WTC11 (cell line): ENCODE measurements at regions not wholly inside any gene's neighbourhood (a gene's known extent, or its start where the extent isn't known, plus 50 kb on each side); places are given as distances from the start of the nearest gene placed in this dataset.

ENCODE experiments used
- ATAC-seq: fragments of 200-7000 bp; cut with Tn5 transposase; 2 replicates; pipeline ENCODE4 v1.10.0; 2021; ENCODE audit warnings: mild to moderate bottlenecking, moderate library complexity
- CTCF ChIA-PET: fragments of 300-600 bp; sonication (Branson Sonifier 250); formaldehyde crosslinking; loops from one replicate; lab custom pipeline; 2021; ENCODE audit warnings: antibody characterized with exemption; lab: Charles Lee
- POLR2A ChIA-PET: fragments of 350-600 bp; sonication (Branson Sonifier 250); formaldehyde crosslinking; loops from one replicate; lab custom pipeline; 2021; ENCODE audit warnings: antibody characterized with exemption; lab: Charles Lee
- DNase-seq: peaks from one replicate; pipeline ENCODE4 v3.0.0; 2021; ENCODE audit warnings: low spot score
- H3K27ac Mint-ChIP-seq: 2 replicates; pipeline ENCODE4 v1.8.0; 2021; ENCODE audit warnings: mixed read lengths
- H3K27me3 Mint-ChIP-seq: 2 replicates; pipeline ENCODE4 v1.8.0; 2021; ENCODE audit warnings: low read depth, mild to moderate bottlenecking, moderate library complexity, mixed read lengths
- H3K36me3 Mint-ChIP-seq: 2 replicates; pipeline ENCODE4 v1.8.0; 2021; ENCODE audit warnings: mixed read lengths
- H3K4me1 Mint-ChIP-seq: 2 replicates; pipeline ENCODE4 v1.8.0; 2022; ENCODE audit warnings: mixed read lengths
- H3K4me3 Mint-ChIP-seq: 2 replicates; pipeline ENCODE4 v1.8.0; 2021; ENCODE audit warnings: mild to moderate bottlenecking, moderate library complexity, mixed read lengths
- H3K9me3 Mint-ChIP-seq: 2 replicates; pipeline ENCODE4 v1.8.0; 2021; ENCODE audit warnings: mixed read lengths
- ARID4B ChIP-seq: sonication (generic); formaldehyde crosslinking; IDR thresholded peaks from 2 replicates; pipeline ENCODE4 v1.8.0; 2023; ENCODE audit warnings: missing genetic modification reagents, mild to moderate bottlenecking, borderline replicate concordance
- CDX4 ChIP-seq: fragments of 250-450 bp; sonication (Bioruptor Pico); IDR thresholded peaks from 2 replicates; pipeline ENCODE4 v1.9.0; 2021; ENCODE audit warnings: moderate library complexity, mild to moderate bottlenecking, inconsistent platforms, borderline replicate concordance
- FOXP1 ChIP-seq: sonication (generic); formaldehyde crosslinking; IDR thresholded peaks from 2 replicates; pipeline ENCODE4 v1.8.0; 2022; ENCODE audit warnings: missing genetic modification reagents, mild to moderate bottlenecking, moderate library complexity, borderline replicate concordance
- MLX ChIP-seq: sonication (generic); formaldehyde crosslinking; IDR thresholded peaks from 2 replicates; pipeline ENCODE4 v1.8.1; 2023; ENCODE audit warnings: mild to moderate bottlenecking, missing genetic modification reagents, moderate library complexity
- NR2C2 ChIP-seq: sonication (generic); formaldehyde crosslinking; IDR thresholded peaks from 2 replicates; pipeline ENCODE4 v1.8.0; 2022; ENCODE audit warnings: mild to moderate bottlenecking, missing genetic modification reagents
- PRRX2 ChIP-seq: fragments of 250-450 bp; sonication (Bioruptor Pico); IDR thresholded peaks from 2 replicates; pipeline ENCODE4 v1.8.0; 2021; ENCODE audit warnings: mild to moderate bottlenecking
- TCF7 ChIP-seq: sonication (generic); formaldehyde crosslinking; IDR thresholded peaks from 2 replicates; pipeline ENCODE4 v1.8.0; 2022; ENCODE audit warnings: mild to moderate bottlenecking, low read depth, missing genetic modification reagents, moderate library complexity
- TEAD4 ChIP-seq: sonication (generic); formaldehyde crosslinking; IDR thresholded peaks from 2 replicates; pipeline ENCODE4 v1.8.0; 2022; ENCODE audit warnings: mild to moderate bottlenecking, missing genetic modification reagents
- ZBTB21 ChIP-seq: sonication (generic); formaldehyde crosslinking; IDR thresholded peaks from 2 replicates; pipeline ENCODE4 v1.8.1; 2023; ENCODE audit warnings: mild to moderate bottlenecking, missing genetic modification reagents, borderline replicate concordance
- ZMAT4 ChIP-seq: fragments of 250-450 bp; sonication (Bioruptor Pico); IDR thresholded peaks from 2 replicates; pipeline ENCODE4 v1.9.0; 2021; ENCODE audit warnings: mild to moderate bottlenecking
- ZNF138 ChIP-seq: sonication (generic); formaldehyde crosslinking; conservative IDR thresholded peaks from 2 replicates; pipeline ENCODE4 v1.8.1; 2022; ENCODE audit warnings: mild to moderate bottlenecking, moderate library complexity, missing genetic modification reagents
- ZNF317 ChIP-seq: sonication (generic); formaldehyde crosslinking; IDR thresholded peaks from 2 replicates; pipeline ENCODE4 v1.8.1; 2023; ENCODE audit warnings: low read depth, mild to moderate bottlenecking, moderate library complexity, missing genetic modification reagents, borderline replicate concordance
- ZNF396 ChIP-seq: fragments of 250-450 bp; sonication (Bioruptor Pico); IDR thresholded peaks from 2 replicates; pipeline ENCODE4 v1.8.0; 2021; ENCODE audit warnings: mild to moderate bottlenecking, moderate library complexity, borderline replicate concordance
- ZNF423 ChIP-seq: fragments of 250-450 bp; sonication (Bioruptor Pico); IDR thresholded peaks from 2 replicates; pipeline ENCODE4 v2.1.2; 2022; ENCODE audit warnings: mild to moderate bottlenecking, moderate library complexity
- TF ChIP-seq, protein P1 (sequence below): fragments of 250-450 bp; sonication (Bioruptor Pico); IDR thresholded peaks from 2 replicates; pipeline ENCODE4 v1.9.0; 2021; ENCODE audit warnings: mild to moderate bottlenecking
- TF ChIP-seq, protein P2 (sequence below): fragments of 250-450 bp; sonication (Bioruptor Pico); IDR thresholded peaks from 2 replicates; pipeline ENCODE4 v2.1.2; 2022; ENCODE audit warnings: mild to moderate bottlenecking, moderate library complexity

DNA sequence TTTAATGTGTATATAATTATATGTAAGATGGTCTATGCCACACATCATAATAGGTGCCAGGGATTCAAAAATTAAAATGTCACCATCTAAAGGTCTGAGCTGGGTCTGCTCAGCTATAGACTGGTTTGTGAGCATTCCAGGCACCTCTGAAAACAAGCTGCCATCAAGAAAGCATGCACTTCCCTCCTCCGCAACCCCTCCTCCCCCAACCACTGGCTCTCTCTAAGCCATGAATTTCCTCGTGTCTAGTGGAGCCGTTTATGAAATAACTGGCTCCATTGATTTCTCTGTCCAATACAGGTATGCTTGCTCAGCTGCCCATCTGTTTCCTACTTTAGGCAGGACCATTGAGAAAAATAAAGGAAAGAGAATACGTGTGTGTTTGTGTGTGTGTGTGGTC, 522.6 kb upstream of the PLXNA2 start (continued):
- TF ChIP-seq ARID4B = no peak
- TF ChIP-seq ZNF423 (CRISPR knock-in tag) = no peak
- no peak for TF ChIP-seq TEAD4 (CRISPR knock-in tag)
- no peak for TF ChIP-seq ZNF317
- no peak for TF ChIP-seq CDX4
- TF ChIP-seq, protein P1, sequence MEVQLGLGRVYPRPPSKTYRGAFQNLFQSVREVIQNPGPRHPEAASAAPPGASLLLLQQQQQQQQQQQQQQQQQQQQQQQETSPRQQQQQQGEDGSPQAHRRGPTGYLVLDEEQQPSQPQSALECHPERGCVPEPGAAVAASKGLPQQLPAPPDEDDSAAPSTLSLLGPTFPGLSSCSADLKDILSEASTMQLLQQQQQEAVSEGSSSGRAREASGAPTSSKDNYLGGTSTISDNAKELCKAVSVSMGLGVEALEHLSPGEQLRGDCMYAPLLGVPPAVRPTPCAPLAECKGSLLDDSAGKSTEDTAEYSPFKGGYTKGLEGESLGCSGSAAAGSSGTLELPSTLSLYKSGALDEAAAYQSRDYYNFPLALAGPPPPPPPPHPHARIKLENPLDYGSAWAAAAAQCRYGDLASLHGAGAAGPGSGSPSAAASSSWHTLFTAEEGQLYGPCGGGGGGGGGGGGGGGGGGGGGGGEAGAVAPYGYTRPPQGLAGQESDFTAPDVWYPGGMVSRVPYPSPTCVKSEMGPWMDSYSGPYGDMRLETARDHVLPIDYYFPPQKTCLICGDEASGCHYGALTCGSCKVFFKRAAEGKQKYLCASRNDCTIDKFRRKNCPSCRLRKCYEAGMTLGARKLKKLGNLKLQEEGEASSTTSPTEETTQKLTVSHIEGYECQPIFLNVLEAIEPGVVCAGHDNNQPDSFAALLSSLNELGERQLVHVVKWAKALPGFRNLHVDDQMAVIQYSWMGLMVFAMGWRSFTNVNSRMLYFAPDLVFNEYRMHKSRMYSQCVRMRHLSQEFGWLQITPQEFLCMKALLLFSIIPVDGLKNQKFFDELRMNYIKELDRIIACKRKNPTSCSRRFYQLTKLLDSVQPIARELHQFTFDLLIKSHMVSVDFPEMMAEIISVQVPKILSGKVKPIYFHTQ (CRISPR knock-in tag) = no peak
- no peak for TF ChIP-seq ZMAT4 (CRISPR knock-in tag)
- TF ChIP-seq TCF7 (CRISPR knock-in tag) = no peak
- TF ChIP-seq, protein P2, sequence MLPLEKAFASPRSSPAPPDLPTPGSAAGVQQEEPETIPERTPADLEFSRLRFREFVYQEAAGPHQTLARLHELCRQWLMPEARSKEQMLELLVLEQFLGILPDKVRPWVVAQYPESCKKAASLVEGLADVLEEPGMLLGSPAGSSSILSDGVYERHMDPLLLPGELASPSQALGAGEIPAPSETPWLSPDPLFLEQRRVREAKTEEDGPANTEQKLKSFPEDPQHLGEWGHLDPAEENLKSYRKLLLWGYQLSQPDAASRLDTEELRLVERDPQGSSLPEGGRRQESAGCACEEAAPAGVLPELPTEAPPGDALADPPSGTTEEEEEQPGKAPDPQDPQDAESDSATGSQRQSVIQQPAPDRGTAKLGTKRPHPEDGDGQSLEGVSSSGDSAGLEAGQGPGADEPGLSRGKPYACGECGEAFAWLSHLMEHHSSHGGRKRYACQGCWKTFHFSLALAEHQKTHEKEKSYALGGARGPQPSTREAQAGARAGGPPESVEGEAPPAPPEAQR (CRISPR knock-in tag) = no peak
- TF ChIP-seq ZNF396 (CRISPR knock-in tag) = no peak
- TF ChIP-seq PRRX2 (CRISPR knock-in tag) = no peak

- TF ChIP-seq MLX (CRISPR knock-in tag) = no peak
- TF ChIP-seq ZNF138 (CRISPR knock-in tag) = no peak
- TF ChIP-seq ZBTB21 (CRISPR knock-in tag) = no peak
- no peak for TF ChIP-seq FOXP1 (CRISPR knock-in tag)
- no peak for TF ChIP-seq NR2C2 (CRISPR knock-in tag)
- Mint-ChIP-seq H3K9me3 (no peaks in the 10 kb centered on the region), H3K4me1 (peaks cover 4% of the 10 kb centered on the region), H3K4me3 (no peak overlapping the region), H3K27me3 (no peaks in the 10 kb centered on the region), H3K27ac (no peak overlapping the region), H3K36me3 (no peaks in the 10 kb centered on the region)
- ChIA-PET CTCF (interaction anchor here (1.3 kb wide), 1 partner anchor 14 kb away, joined by 4 read pairs; no protein-coding TSS in a partner anchor), POLR2A (no interaction called here)
- ATAC-seq (no peak), DNase-seq (no peak)
Measured at GRCh38 chr1:208767816-208768215, 523.6 kb upstream of the PLXNA2 start.
